ENCODE measurements at regions not wholly inside any gene's neighbourhood (a gene's known extent, or its start where the extent isn't known, plus 50 kb on each side); places are given as distances from the start of the nearest gene placed in this dataset.

DNA sequence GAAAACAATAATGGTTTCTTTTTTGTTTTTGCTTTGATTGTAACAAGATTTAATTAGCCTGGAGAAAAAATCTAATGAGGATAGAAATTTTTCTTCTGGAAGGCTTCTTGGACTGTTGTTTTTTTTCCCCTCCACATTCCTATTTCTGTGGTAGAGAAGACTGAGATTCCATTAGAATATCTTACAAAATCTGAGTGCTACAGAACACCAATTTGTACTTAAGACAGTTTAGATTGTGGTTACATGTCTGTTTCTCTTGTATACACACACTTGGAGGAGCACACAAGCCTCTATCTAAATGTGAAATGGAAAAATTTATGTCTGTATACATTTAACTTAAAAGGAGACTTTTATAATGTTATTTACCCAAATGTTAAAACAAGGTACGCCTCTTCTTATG is 176.9 kb upstream of the ARSJ start:
- no peak for DNase-seq
- Histone ChIP-seq H3K9me3 (ENCODE audit: control insufficient read depth, insufficient read depth, low read length) (no peaks in the 10 kb centered on the region), H3K27me3 (ENCODE audit: control insufficient read depth, insufficient read depth, low read length) (no peaks in the 10 kb centered on the region), H3K36me3 (ENCODE audit: control insufficient read depth, insufficient read depth, low read length) (no peaks in the 10 kb centered on the region), H3K27ac (ENCODE audit: low read length) (no peak overlapping the region), H3K4me3 (ENCODE audit: low read length) (no peak overlapping the region), H3K4me1 (ENCODE audit: control insufficient read depth, insufficient read depth, low read length) (no peaks in the 10 kb centered on the region)
- no CpG with 5 or more reads among the region's 1 CpG for WGBS (ENCODE audit: insufficient coverage)
- no peak for ATAC-seq
- Mint-ChIP-seq H3K36me3 (no peaks in the 10 kb centered on the region), H3K27ac (no peak overlapping the region), H3K4me3 (no peak overlapping the region), H3K4me1 (no peaks in the 10 kb centered on the region), H3K27me3 (ENCODE audit: low read depth in 2 of 2) (no peaks in the 10 kb centered on the region), H3K9me3 (no peaks in the 10 kb centered on the region)
- TF ChIP-seq, protein P1, sequence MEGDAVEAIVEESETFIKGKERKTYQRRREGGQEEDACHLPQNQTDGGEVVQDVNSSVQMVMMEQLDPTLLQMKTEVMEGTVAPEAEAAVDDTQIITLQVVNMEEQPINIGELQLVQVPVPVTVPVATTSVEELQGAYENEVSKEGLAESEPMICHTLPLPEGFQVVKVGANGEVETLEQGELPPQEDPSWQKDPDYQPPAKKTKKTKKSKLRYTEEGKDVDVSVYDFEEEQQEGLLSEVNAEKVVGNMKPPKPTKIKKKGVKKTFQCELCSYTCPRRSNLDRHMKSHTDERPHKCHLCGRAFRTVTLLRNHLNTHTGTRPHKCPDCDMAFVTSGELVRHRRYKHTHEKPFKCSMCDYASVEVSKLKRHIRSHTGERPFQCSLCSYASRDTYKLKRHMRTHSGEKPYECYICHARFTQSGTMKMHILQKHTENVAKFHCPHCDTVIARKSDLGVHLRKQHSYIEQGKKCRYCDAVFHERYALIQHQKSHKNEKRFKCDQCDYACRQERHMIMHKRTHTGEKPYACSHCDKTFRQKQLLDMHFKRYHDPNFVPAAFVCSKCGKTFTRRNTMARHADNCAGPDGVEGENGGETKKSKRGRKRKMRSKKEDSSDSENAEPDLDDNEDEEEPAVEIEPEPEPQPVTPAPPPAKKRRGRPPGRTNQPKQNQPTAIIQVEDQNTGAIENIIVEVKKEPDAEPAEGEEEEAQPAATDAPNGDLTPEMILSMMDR (IDR thresholded peaks at IDR 0.05), result no peak
- intact Hi-C loops (cut with micrococcal nuclease), result no loop called here

DNA sequence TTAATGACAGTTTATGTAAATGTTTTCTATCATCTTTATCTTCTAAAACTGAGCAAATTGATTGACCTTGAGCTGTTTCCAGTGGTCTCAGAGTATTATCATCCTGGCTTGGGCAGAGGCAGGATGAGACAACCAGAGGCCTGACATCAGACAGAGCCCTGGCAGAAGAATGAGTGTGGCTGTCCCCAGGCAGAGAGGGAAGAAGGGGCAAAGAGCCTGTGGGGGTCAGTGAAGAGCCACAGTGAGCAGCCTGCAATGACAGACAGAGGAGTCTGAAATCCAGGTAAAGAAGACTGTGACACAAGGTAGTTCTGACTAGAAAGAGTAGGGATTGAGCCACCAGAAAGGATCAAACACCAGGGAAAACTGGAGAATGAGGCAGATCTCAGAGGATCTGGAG is 182.4 kb upstream of the ARSJ start:
- Mint-ChIP-seq H3K27ac (no peak overlapping the region), H3K4me3 (no peak overlapping the region), H3K27me3 (ENCODE audit: low read depth in 2 of 2) (no peaks in the 10 kb centered on the region), H3K4me1 (no peaks in the 10 kb centered on the region), H3K9me3 (no peaks in the 10 kb centered on the region), H3K36me3 (no peaks in the 10 kb centered on the region)
- Histone ChIP-seq H3K9me3 (ENCODE audit: control insufficient read depth, insufficient read depth, low read length) (no peaks in the 10 kb centered on the region), H3K4me3 (ENCODE audit: low read length) (no peak overlapping the region), H3K36me3 (ENCODE audit: control insufficient read depth, insufficient read depth, low read length) (no peaks in the 10 kb centered on the region), H3K27ac (ENCODE audit: low read length) (no peak overlapping the region), H3K4me1 (ENCODE audit: control insufficient read depth, insufficient read depth, low read length) (no peaks in the 10 kb centered on the region), H3K27me3 (ENCODE audit: control insufficient read depth, insufficient read depth, low read length) (no peaks in the 10 kb centered on the region)
- TF ChIP-seq, protein P1 (IDR thresholded peaks at IDR 0.05), result no peak
- DNase-seq, result no peak
- intact Hi-C loops (cut with micrococcal nuclease), result no loop called here
- ATAC-seq, result no peak

DNA sequence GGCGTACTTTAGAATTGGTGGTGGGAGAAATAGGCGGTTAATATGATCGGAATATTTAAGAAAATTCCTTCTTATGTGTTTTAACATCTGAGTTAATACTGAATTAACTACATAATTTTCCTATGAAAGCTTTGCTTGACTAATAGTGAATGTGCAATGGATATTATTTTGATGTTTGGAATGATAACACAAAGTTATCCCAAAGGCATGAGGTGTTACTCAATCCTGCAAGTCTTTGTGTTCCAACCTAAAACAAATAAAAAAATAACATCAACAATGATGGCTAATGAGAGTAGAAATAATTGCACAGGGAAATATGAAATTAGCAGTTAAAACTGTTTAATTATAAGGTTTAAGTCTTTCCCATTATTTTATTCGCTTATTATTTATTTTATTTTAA is 183.6 kb upstream of the ARSJ start:
- TF ChIP-seq, protein P1 (IDR thresholded peaks at IDR 0.05), result no peak
- intact Hi-C loops (cut with micrococcal nuclease), result no loop called here
- no CpG with 5 or more reads among the region's 4 CpGs for WGBS (ENCODE audit: insufficient coverage)
- no peaks in the 10 kb centered on the region for H3K36me3 ChIP-seq (ENCODE audit: control insufficient read depth, insufficient read depth, low read length)
- no peak for DNase-seq
- Mint-ChIP-seq H3K36me3 (no peaks in the 10 kb centered on the region), H3K4me1 (no peaks in the 10 kb centered on the region), H3K27me3 (ENCODE audit: low read depth in 2 of 2) (no peaks in the 10 kb centered on the region), H3K4me3 (no peak overlapping the region), H3K27ac (no peak overlapping the region), H3K9me3 (no peaks in the 10 kb centered on the region)
- no peaks in the 10 kb centered on the region for H3K4me1 ChIP-seq (ENCODE audit: control insufficient read depth, insufficient read depth, low read length)
- H3K27ac ChIP-seq (ENCODE audit: low read length), result no peak overlapping the region
- no peak overlapping the region for H3K4me3 ChIP-seq (ENCODE audit: low read length)
- no peaks in the 10 kb centered on the region for H3K9me3 ChIP-seq (ENCODE audit: control insufficient read depth, insufficient read depth, low read length)
- ATAC-seq, result no peak
- no peaks in the 10 kb centered on the region for H3K27me3 ChIP-seq (ENCODE audit: control insufficient read depth, insufficient read depth, low read length)

DNA sequence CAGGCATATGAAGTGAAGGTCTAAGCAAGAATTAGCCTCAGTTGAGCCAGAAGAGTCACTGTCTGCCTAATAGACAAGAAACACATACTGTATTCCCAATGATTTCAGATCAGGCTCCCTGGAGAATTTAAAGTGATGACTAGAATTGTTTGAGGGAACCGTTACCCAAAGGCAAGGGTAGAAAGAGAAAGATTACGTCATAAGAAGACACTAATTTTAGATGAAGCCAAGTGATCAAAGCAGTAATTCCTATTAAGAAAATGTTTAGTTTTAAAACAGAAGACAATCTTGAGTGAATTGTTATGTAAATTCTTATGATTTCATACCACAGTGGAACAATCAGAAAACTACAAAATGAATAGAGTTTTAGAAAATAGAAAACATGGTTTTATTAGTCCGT is 194.5 kb upstream of the ARSJ start:
- H3K9me3 ChIP-seq (ENCODE audit: control insufficient read depth, insufficient read depth, low read length), result no peaks in the 10 kb centered on the region
- no peaks in the 10 kb centered on the region for H3K4me1 Mint-ChIP-seq
- H3K27me3 ChIP-seq (ENCODE audit: control insufficient read depth, insufficient read depth, low read length), result no peaks in the 10 kb centered on the region
- no peaks in the 10 kb centered on the region for H3K36me3 Mint-ChIP-seq
- H3K4me1 ChIP-seq (ENCODE audit: control insufficient read depth, insufficient read depth, low read length), result no peaks in the 10 kb centered on the region
- no peak overlapping the region for H3K4me3 Mint-ChIP-seq
- 86% methylated on average over 3 of the region's 3 CpGs for WGBS (ENCODE audit: insufficient coverage)
- intact Hi-C loops (cut with micrococcal nuclease), result no loop called here
- H3K36me3 ChIP-seq (ENCODE audit: control insufficient read depth, insufficient read depth, low read length), result no peaks in the 10 kb centered on the region
- H3K27ac Mint-ChIP-seq, result no peak overlapping the region
- TF ChIP-seq, protein P1 (IDR thresholded peaks at IDR 0.05), result no peak
- H3K27me3 Mint-ChIP-seq (ENCODE audit: low read depth in 2 of 2), result no peaks in the 10 kb centered on the region
- ATAC-seq (no peak), DNase-seq (no peak)
- H3K27ac ChIP-seq (ENCODE audit: low read length), result no peak overlapping the region
- H3K9me3 Mint-ChIP-seq, result no peaks in the 10 kb centered on the region
- no peak overlapping the region for H3K4me3 ChIP-seq (ENCODE audit: low read length)
